ENCODE measurements at regions not wholly inside any gene's neighbourhood (a gene's known extent, or its start where the extent isn't known, plus 50 kb on each side); places are given as distances from the start of the nearest gene placed in this dataset.

DNA sequence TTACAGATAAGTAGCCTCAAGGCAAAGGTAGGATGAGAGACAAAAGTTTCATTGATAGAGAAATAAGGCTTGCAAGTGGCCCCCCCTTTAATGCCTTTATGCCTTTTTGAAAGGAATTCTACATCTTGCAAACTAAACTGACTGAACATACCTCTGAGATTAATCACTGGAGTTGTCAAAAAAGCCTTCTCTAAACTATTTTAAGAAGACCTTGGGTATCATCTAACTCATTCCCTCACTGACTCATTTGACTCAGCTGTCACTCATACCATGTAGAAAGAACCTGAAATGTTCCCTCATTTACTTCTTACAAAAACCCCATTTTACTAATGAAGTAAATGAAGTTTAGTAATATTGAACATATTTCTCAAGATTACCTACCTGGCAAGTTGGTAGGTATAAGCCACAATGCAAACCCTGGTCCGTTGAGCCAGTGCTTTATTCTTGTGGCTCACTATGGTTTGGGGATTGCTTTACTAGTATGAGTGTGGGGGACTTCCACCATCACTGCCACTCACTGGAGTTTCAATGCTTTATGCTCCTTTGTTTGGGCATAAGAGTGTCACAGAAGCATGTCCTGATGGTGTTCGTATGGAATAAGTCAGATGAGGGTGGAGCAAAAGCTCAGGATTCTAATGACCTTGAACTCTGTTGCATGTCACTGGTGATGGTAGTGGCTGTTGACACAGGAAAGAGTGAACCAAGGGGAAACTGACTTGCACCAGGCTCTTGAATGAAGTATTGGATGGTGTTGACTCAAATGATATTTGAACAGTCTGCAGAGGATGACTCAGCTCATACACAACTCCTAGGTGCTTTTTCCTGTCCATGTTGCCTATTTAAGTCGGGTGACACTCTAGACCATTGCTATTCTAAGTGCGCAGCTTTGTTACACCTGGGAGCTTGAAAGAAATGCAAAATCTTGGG lies 305.5 kb upstream of the EMCN start:
- no peak overlapping the region for H3K27ac ChIP-seq
- TF ChIP-seq, protein P1, sequence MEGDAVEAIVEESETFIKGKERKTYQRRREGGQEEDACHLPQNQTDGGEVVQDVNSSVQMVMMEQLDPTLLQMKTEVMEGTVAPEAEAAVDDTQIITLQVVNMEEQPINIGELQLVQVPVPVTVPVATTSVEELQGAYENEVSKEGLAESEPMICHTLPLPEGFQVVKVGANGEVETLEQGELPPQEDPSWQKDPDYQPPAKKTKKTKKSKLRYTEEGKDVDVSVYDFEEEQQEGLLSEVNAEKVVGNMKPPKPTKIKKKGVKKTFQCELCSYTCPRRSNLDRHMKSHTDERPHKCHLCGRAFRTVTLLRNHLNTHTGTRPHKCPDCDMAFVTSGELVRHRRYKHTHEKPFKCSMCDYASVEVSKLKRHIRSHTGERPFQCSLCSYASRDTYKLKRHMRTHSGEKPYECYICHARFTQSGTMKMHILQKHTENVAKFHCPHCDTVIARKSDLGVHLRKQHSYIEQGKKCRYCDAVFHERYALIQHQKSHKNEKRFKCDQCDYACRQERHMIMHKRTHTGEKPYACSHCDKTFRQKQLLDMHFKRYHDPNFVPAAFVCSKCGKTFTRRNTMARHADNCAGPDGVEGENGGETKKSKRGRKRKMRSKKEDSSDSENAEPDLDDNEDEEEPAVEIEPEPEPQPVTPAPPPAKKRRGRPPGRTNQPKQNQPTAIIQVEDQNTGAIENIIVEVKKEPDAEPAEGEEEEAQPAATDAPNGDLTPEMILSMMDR (conservative IDR thresholded peaks at IDR 0.05) = no peak
- TF ChIP-seq ZFX (IDR thresholded peaks at IDR 0.05) = no peak

DNA sequence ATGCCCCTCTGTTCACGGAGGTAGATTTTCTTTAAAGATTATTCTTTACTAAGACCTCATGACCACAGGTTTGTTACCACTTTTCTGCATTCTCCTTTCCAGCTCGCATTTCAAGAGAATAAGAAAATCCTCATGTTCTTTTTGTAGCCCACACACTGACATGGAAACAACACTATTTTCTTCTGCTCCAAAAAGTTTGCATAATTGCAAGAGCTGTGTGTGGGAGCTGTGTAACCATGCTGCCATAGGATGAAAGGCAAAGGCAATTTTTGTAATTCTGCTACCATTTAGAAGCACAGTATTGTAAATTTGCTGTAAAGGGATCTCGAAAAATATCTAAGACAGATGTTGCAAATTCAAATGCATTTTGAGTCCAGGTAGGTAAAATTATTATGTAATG lies 302.4 kb upstream of the EMCN start:
- H3K27ac ChIP-seq = no peak overlapping the region
- TF ChIP-seq, protein P1 (conservative IDR thresholded peaks at IDR 0.05) = no peak
- TF ChIP-seq ZFX (IDR thresholded peaks at IDR 0.05) = no peak

DNA sequence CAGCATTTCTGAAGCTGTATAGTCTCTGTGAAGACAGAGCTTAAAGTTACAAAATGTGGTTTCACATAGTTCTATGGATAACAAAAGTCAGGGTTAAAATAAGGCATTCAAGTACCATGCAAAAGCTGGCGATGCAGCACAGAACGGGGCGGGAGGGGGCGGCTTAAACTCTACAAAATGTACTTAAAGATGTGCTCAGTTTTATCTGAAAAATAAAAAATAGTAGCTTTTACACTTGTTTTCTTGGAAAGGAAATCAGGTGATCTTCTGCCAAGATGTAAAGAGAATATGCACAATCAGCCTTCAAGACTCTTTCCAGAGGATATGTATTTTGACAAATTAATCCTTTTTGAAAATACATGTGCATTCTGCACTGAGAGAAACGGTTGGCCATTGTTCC lies 301.7 kb upstream of the EMCN start:
- no peak for TF ChIP-seq ZFX (IDR thresholded peaks at IDR 0.05)
- TF ChIP-seq, protein P1 (conservative IDR thresholded peaks at IDR 0.05) = no peak
- H3K27ac ChIP-seq = no peak overlapping the region

DNA sequence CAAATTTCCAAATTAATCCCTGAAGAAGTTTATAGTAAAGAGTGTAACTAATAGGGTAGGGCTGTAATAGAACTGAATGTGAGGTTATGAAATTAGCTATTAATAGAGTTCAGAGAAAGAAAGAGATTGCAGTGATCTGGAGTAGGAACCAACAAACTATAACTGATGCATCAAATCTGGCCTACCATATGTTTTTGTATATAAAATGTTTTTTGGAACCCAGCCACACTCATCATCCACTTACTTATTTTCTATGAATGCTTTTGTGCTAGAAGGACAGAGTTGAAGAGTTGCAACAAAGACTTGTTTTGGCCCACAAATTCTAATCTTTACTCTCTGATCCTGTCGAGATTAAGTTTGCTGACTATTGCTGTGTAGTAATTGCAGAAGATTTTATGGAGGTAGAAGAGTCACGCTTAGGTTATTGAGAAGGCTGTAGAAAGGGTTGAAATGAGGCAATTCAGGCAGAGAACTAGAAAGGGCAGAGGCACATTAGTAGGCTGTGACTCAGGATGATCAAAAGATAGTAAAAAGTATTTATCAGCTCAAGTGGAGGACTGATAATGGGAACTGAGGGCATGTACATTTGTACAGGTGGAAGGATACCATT lies 298.7 kb upstream of the EMCN start:
- H3K27ac ChIP-seq = no peak overlapping the region
- TF ChIP-seq ZFX (IDR thresholded peaks at IDR 0.05) = no peak
- TF ChIP-seq, protein P1 (conservative IDR thresholded peaks at IDR 0.05) = no peak

DNA sequence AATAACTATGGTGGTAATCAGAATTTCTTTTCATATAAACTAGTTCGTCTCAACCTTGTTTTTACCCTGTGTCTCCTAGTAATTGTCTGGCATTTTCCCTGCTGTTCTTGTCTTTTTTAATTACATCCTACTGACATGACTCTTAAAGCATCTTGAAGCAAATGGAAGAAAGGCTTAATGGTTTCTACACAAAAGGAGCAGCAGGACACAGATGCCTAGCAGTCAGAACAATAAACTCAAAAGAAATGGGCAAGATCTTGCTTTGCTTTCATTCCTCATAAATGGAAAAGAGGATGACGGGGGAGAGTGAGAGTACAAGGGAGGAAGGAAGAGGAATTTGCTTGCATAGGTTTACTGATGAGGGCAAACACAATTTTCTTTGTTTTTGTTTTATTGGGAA lies 293.2 kb upstream of the EMCN start:
- TF ChIP-seq, protein P1 (conservative IDR thresholded peaks at IDR 0.05) = no peak
- no peak for TF ChIP-seq ZFX (IDR thresholded peaks at IDR 0.05)

DNA sequence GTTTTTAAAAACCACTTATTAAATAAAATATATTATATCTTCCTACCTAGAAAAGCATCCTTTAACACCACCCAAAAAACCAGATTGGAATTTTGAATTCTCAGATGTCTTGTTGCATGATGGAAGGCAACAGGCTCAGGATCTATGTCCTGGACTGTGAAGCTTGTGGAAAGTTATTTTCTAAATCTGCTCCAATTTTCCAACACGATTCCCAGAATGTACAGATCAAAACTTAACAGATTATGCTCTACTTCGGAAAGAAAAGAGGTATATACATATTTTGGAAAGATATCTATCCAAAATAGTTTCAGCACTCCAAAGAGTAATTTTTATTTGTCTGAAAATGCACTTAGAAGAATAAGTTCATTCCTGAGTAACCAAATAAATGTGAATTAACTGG lies 291.7 kb upstream of the EMCN start:
- H3K27ac ChIP-seq = no peak overlapping the region

More for the DNA sequence above, 293.2 kb upstream of the EMCN start:
- H3K27ac ChIP-seq = no peak overlapping the region

More for the DNA sequence above, 291.7 kb upstream of the EMCN start:
- TF ChIP-seq, protein P1 (conservative IDR thresholded peaks at IDR 0.05) = no peak
- no peak for TF ChIP-seq ZFX (IDR thresholded peaks at IDR 0.05)
